Neutrophil (primary cell): ENCODE measurements at regions not wholly inside any gene's neighbourhood (a gene's known extent, or its start where the extent isn't known, plus 50 kb on each side); places are given as distances from the start of the nearest gene placed in this dataset.

Source experiments
- H3K27ac ChIP-seq: fragments of 200-600 bp; sonication (generic); 2 replicates; pipeline ENCODE4 v1.5.1; 2016; ENCODE audit warnings: mild to moderate bottlenecking, moderate library complexity
- H3K27me3 ChIP-seq: fragments of 200-600 bp; sonication (generic); 2 replicates; pipeline ENCODE4 v1.6.0; 2016; ENCODE audit warnings: mild to moderate bottlenecking
- H3K36me3 ChIP-seq: fragments of 200-600 bp; sonication (generic); 2 replicates; pipeline ENCODE4 v1.5.1; 2017
- H3K4me1 ChIP-seq, 2 experiments: fragments of 200-600 bp in 1 of 2; sonication (generic) in 1 of 2; 1 replicate in 1 of 2; 2 replicates in 1 of 2; pipeline versions ENCODE4 v1.5.1 to v1.6.1; 2013 to 2016; ENCODE audit warnings: low read depth in 1 of 2, low read length in 1 of 2, mild to moderate bottlenecking in 1 of 2, moderate library complexity in 1 of 2; ENCODE audit not compliant: control insufficient read depth in 1 of 2, insufficient read depth in 1 of 2
- H3K4me3 ChIP-seq, 2 experiments: fragments of 200-600 bp in 1 of 2; sonication (generic) in 1 of 2; 1 replicate in 1 of 2; 2 replicates in 1 of 2; pipeline ENCODE4 v1.5.1; 2013 to 2016; ENCODE audit warnings: low read depth in 1 of 2, low read length in 1 of 2, mild to moderate bottlenecking in 1 of 2, moderate library complexity in 1 of 2
- H3K9me3 ChIP-seq: fragments of 200-600 bp; sonication (generic); 2 replicates; pipeline ENCODE4 v1.5.1; 2016
- CTCF ChIP-seq: fragments of 200-600 bp; sonication (generic); IDR thresholded peaks from 2 replicates; pipeline ENCODE4 v1.5.1; 2016; ENCODE audit warnings: antibody characterized with exemption

DNA sequence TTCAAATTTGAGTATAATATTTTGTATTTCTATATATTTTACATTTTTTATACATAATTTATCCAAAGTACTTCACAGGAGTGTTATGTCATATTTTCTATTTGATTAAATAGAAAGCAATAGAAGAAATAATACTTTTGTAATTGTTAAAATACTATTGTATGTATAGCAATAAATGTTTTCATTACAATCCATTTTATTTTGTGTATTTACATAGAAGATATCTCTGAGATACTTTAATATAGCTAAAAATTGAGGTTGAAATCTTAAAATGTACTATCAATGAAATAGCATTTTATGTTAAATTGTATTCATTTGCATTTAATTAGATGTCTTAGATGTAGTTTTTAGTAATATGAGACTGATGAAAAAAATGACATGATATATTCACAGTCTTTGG is 1109.6 kb upstream of the MIR17HG start:
- Histone ChIP-seq H3K27me3 (no peaks in the 10 kb centered on the region), H3K4me3 (no peak overlapping the region), H3K4me1 (no peaks in the 10 kb centered on the region), H3K9me3 (no peaks in the 10 kb centered on the region), H3K36me3 (no peaks in the 10 kb centered on the region), H3K27ac (no peak overlapping the region)
- TF ChIP-seq CTCF = no peak

- no peaks in the 10 kb centered on the region for H3K4me1 ChIP-seq
- H3K27ac ChIP-seq = no peak overlapping the region
- no peak overlapping the region for H3K4me3 ChIP-seq
- H3K27me3 ChIP-seq = no peaks in the 10 kb centered on the region
- H3K9me3 ChIP-seq = no peaks in the 10 kb centered on the region
- H3K36me3 ChIP-seq = no peaks in the 10 kb centered on the region
- no peak for TF ChIP-seq CTCF
These were observed 1109.1 kb upstream of the MIR17HG start for GRCh38 chr13:90238413-90238812.

DNA sequence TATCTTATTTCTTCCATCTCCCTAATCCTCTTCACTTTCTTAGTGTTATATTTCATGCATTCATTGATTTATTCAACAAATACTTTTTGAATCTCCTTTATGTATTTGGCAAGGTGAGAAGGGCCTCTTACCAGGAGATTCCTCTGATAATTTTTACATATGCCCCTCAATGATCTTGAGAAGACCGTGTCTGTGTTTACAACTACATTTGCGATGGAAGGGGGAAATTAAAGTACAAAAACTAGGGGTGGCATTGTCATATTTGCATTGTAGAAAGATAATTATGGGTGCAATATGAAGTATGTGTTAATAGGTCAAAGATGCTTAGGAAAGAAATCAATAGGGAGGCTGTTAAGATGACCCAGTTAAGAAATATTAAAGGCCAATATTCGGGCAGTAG is 1108.4 kb upstream of the MIR17HG start:
- H3K27me3 ChIP-seq = no peaks in the 10 kb centered on the region
- no peak overlapping the region for H3K27ac ChIP-seq
- no peaks in the 10 kb centered on the region for H3K36me3 ChIP-seq
- H3K9me3 ChIP-seq = no peaks in the 10 kb centered on the region
- TF ChIP-seq CTCF = no peak
- no peak overlapping the region for H3K4me3 ChIP-seq
- H3K4me1 ChIP-seq = no peaks in the 10 kb centered on the region

DNA sequence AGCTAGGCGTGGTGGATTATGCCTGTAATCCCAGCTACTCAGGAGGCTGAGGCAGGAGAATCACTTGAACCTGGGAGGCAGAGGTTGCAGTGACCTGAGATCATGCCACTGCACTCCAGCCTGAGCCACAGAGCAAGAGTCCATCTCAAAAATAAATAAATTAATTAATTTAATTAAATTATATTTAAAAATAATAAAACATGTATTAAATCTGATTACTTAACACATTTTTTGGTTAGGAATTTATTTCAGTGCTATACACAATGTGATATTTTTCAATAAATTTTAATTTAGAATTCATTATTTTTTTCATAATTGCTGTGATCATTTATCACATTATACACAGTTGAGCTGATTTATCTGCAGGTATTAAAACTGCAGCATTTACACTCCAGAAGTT is 1101.5 kb upstream of the MIR17HG start:
- Histone ChIP-seq H3K9me3 (no peaks in the 10 kb centered on the region), H3K36me3 (no peaks in the 10 kb centered on the region), H3K4me3 (no peak overlapping the region), H3K4me1 (no peaks in the 10 kb centered on the region), H3K27ac (no peak overlapping the region), H3K27me3 (no peaks in the 10 kb centered on the region)
- no peak for TF ChIP-seq CTCF

- no peaks in the 10 kb centered on the region for H3K36me3 ChIP-seq
These were observed 1100.7 kb upstream of the MIR17HG start for GRCh38 chr13:90246687-90247345.

More at GRCh38 chr13:90246687-90247345, 1100.7 kb upstream of the MIR17HG start:
- Histone ChIP-seq H3K4me3 (no peak overlapping the region), H3K27ac (no peak overlapping the region), H3K9me3 (no peaks in the 10 kb centered on the region), H3K4me1 (no peaks in the 10 kb centered on the region), H3K27me3 (no peaks in the 10 kb centered on the region)
- no peak for TF ChIP-seq CTCF
